ENCODE measurements at regions not wholly inside any gene's neighbourhood (a gene's known extent, or its start where the extent isn't known, plus 50 kb on each side); places are given as distances from the start of the nearest gene placed in this dataset.

DNA sequence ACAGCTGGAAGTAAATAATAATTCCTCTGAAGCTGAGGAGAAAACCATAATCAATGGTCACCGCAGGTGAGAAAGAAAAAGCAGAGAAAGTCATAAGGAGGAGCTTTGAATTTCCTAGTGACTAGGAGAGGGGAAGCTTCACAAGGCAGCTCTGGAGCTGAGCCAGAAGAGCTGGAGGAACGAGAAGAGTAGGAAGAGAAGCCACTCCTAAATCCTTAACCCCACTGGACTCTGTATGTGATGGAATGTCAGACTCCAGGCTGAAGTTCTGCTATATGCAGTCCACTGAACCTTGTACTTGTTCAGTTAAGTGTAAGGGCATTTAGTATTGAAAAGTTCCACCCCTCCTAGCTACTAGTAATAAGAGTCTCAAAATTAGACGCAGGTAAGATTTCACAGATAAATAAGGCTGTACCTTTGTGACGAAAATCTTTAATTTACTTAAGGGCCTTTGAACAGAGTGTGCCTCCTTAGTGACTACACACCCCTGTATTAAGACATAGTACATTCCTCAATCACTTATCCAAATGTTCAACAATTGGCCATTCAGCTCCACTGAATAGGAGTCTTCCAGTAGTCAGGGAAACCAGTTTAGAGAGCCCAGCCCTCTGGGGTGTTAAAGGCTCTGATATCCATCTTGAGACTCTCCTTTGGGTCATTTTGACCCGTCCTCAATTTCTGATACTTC lies 71.4 kb upstream of the UFL1 start:
- Histone ChIP-seq H3K79me2 (ENCODE audit: control insufficient read depth in 1 of 2, insufficient read depth in 2 of 2, low read length in 2 of 2) (no peaks in the 10 kb centered on the region), H3K4ac (replicated peaks; ENCODE audit: insufficient read length, low read depth, low read length) (no peak overlapping the region), H3K79me1 (ENCODE audit: low read depth, low read length) (no peaks in the 10 kb centered on the region), H3K9me3 (ENCODE audit: insufficient read depth in 2 of 2, low read depth in 1 of 2, low read length in 1 of 2) (0 out of 4 replicates have a peak, but pooled peaks cover 0 to 5% of the 10 kb centered on the region in 2 experiments), H3K23me2 (ENCODE audit: low read depth, low read length) (no peaks in the 10 kb centered on the region), H4K5ac (ENCODE audit: insufficient read length, low read depth, low read length) (no peak overlapping the region), H3K14ac (ENCODE audit: insufficient read length) (no peak overlapping the region), H4K8ac (ENCODE audit: extremely low read depth, insufficient read depth, low read length) (no peak overlapping the region), H2BK120ac (replicated peaks; ENCODE audit: low read depth, low read length) (no peak overlapping the region), H3K4me2 (ENCODE audit: insufficient read depth in 1 of 2, low read depth in 2 of 2, low read length in 2 of 2) (no peak overlapping the region), H3K56ac (replicated peaks; ENCODE audit: insufficient read length, low read depth, low read length) (no peak overlapping the region), H3K23ac (ENCODE audit: insufficient read length) (no peak overlapping the region), H3K27ac (ENCODE audit: low read depth, low read length) (no peak overlapping the region), H2AK5ac (ENCODE audit: low read depth, low read length) (no peak overlapping the region), H3K4me1 (replicated peaks in 1 of 4; ENCODE audit: control insufficient read depth in 3 of 4, insufficient read depth in 4 of 4, low read length in 3 of 4) (no peaks in the 10 kb centered on the region), H2BK15ac (ENCODE audit: low read length) (no peak overlapping the region), H3K18ac (ENCODE audit: extremely low read depth, low read length) (no peak overlapping the region), H2BK5ac (ENCODE audit: low read depth, low read length) (no peak overlapping the region), H3K9ac (replicated peaks in 1 of 4; ENCODE audit: extremely low read depth in 1 of 4, low read depth in 3 of 4, low read length in 3 of 4) (no peak overlapping the region), H2BK20ac (ENCODE audit: low read length) (no peak overlapping the region), H4K91ac (replicated peaks; ENCODE audit: insufficient read length, low read length) (no peak overlapping the region), H3K36me3 (ENCODE audit: control insufficient read depth in 2 of 4, insufficient read depth in 4 of 4, low read length in 3 of 4) (no peaks in the 10 kb centered on the region), H3K27me3 (replicated peaks in 1 of 4; ENCODE audit: control insufficient read depth in 3 of 4, extremely low read depth in 1 of 4, insufficient read depth in 3 of 4, low read length in 3 of 4) (no peaks in the 10 kb centered on the region), H4K20me1 (replicated peaks in 1 of 2; ENCODE audit: control insufficient read depth in 1 of 2, insufficient read depth in 2 of 2, low read length in 2 of 2) (no peaks in the 10 kb centered on the region), H2AFZ (ENCODE audit: low read length) (no peak overlapping the region; the same call in 1 of the 2 replicates), H2BK12ac (ENCODE audit: low read depth, low read length) (no peak overlapping the region), H3K4me3 (ENCODE audit: extremely low read depth in 1 of 4, insufficient read depth in 2 of 4, low read depth in 3 of 4, low read length in 4 of 4) (no peak overlapping the region)
- TF ChIP-seq RBBP5 (IDR thresholded peaks at IDR 0.05; ENCODE audit: borderline replicate concordance, low read depth, low read length) = no peak
- no peak for TF ChIP-seq GABPA (IDR thresholded peaks at IDR 0.05; ENCODE audit: borderline replicate concordance, insufficient read depth, low read length)
- DNase-seq (ENCODE audit: low read depth in 1 of 2, low spot score in 2 of 2) (no peak), FAIRE-seq (no peak)
- 90% methylated on average over 5 of the region's 5 CpGs; no CpG with 5 or more reads in 1 of the 2 experiments for WGBS, 2 experiments (ENCODE audit: extremely low coverage in 1 of 2, insufficient coverage in 1 of 2, insufficient read length in 1 of 2, insufficient replicate concordance in 2 of 2, low coverage in 1 of 2, low lambda C conversion rate in 2 of 2, missing lambda C conversion rate in 1 of 2)
- POLR2A ChIA-PET (ENCODE audit: partially characterized antibody) = no interaction called here
- CTCF ChIA-PET (ENCODE audit: partially characterized antibody) = interaction anchor here (0.8 to 1.4 kb wide), 2 partner anchors 10 to 18 kb away, joined by 3 to 7 read pairs; no protein-coding TSS in a partner anchor
